Left hindlimb (tissue), 1 donor: ENCODE measurements at regions not wholly inside any gene's neighbourhood (a gene's known extent, or its start where the extent isn't known, plus 50 kb on each side); places are given as distances from the start of the nearest gene placed in this dataset.
A peak's percentile ranks its signal among the peaks of the same experiment; 100 is the strongest.
"Not testable (repeated sequence)": the region's sequence is repeated elsewhere in the genome, so short reads cannot be mapped to it uniquely, and the experiment has no call there.

Experiments used
- DNase-seq: peaks from one replicate; pipeline ENCODE4 v3.0.0-alpha.2; 2018

- DNase-seq, result no peak
Measured at GRCh38 chr15:93413745-93414144, 324.7 kb upstream of the RGMA start.

GRCh38 chr15:93399121-93399520, 310.1 kb upstream of the RGMA start:
- no peak for DNase-seq

- no peak for DNase-seq
Measured at GRCh38 chr15:93389211-93389610, 300.2 kb upstream of the RGMA start.

- DNase-seq, result no peak
Measured at GRCh38 chr15:93384886-93385285, 295.9 kb upstream of the RGMA start.

DNA sequence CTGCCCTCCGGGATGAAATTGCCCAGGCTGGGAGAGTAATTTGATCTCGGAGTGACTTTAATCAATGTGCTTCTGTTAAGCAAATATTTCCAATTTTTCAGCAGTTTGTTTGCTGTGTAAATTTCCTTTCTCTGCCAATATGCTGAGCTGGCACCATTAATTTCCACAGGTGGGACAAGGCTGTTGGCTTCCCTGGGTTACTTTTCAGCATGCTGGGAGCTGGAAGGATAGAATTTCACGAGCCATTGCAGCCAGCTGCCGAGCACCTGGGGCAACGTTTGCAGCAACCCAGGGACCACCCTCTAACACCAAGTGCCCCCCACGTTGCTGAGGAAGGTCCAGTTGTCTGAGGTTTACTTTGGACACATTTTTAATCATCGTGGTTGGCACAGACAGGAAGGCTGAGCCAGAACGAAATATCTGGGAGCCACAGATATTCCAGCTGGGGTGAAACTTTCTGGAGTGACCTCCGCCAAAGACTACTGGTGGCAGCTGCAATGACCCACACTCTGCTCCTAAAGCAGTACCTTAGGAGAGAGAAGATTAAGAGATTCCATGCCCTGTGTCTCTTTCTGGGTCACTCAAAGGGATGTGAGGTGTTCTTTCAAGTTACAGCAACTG, 293.3 kb upstream of the RGMA start:
- peak; percentile 47 for DNase-seq

DNA sequence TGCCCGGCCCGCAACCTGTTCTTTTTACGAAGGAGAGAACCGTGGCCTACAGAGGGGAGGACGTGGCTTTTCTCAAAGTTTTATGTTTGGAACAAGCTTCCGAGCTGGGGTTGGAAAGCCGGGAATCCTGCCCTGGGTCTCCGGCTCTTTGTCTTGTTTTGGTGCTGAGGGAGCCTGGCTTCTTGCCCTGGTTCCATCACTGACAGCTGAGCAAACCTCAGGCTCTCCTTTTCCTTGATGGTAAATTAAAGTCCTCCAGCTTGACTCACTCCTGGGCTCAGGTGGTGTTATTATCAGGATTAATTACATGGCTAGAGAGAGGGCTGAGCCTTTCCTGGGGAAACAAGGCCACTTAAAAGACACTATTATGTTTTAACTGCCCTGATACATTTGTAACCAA, 289.5 kb upstream of the RGMA start:
- peak; percentile 72 for DNase-seq

DNA sequence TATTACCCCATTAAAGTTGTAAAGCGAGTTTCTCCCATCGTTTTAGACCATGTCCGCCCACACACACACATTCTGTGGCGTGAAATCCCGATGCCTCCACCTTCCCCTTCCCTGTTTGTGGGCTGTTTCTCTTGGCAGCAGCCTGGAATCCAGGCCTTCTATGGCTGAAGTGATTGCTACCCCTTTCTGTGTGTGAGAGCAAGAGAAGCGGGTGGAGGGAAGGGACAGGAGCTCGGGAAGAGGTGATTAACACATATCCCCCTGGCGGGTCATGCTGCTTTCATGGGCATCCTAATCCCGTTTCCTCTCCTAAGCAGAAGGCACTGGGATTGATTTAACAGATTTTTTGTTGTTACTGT, 283.8 kb upstream of the RGMA start:
- DNase-seq, result no peak

- DNase-seq, result no peak
Measured at GRCh38 chr15:93372208-93372864, 283.3 kb upstream of the RGMA start.

- DNase-seq, result no peak
Measured at GRCh38 chr15:93366387-93367100, 277.5 kb upstream of the RGMA start.

GRCh38 chr15:93362821-93363220, 273.8 kb upstream of the RGMA start:
- no peak for DNase-seq

DNA sequence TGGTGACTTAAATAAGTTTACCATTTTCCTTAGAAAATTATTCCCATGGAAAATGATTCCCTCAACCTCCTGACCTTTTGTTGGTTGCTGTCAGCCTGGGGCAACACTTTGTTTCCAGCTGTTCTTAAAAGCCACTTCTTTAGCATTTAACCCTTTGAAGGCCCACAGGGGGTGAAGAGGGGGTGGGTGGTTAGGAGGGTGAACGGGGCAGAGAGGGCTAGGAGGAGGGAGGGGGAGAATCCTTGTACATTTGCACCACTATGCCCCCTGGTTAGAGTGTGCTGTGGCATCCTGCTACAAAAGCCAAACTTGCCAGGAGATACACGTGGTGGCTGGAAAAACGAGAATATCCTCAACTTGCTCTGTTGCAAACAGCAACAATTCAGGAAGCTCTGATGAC, 273.2 kb upstream of the RGMA start:
- no peak for DNase-seq

- DNase-seq, result no peak
Measured at GRCh38 chr15:93361703-93362102, 272.7 kb upstream of the RGMA start.

- no peak for DNase-seq
Measured at GRCh38 chr15:93360976-93361375, 272.0 kb upstream of the RGMA start.

GRCh38 chr15:93360318-93360717, 271.3 kb upstream of the RGMA start:
- no peak for DNase-seq

DNA sequence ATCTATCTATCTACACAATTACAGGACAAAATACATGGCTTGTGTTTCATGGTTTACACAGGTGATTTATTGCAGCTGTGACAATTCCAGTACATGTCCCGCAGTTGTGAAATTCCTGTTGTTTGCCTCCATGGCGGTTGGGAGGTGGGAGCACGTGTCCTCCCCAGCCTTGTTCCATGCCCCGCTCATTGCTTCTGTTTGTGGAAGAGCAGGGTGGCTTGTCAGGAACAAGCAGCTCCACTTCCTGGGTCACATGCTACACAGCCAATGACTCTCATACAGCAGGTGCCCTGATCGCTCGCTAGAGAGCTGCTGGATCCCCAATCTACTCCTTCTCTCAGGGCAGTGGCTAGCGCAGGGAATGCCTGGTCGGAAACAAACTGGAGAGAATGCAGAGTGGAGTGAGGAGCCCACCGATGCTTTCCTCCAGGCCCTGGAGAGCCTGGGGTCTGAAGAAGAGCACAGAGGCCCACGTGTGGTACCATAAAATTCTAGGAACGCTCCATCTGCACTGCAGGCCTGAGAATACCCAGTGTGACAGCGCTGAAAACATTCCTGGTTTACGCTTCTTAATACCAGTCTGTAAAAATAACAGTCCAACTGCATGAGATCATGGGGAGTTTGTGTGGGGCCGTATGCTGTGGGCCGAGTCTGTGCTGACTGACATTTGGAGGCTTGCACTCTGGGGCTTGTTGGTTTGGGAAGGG, 270.6 kb upstream of the RGMA start:
- peak; percentile 54 for DNase-seq

DNA sequence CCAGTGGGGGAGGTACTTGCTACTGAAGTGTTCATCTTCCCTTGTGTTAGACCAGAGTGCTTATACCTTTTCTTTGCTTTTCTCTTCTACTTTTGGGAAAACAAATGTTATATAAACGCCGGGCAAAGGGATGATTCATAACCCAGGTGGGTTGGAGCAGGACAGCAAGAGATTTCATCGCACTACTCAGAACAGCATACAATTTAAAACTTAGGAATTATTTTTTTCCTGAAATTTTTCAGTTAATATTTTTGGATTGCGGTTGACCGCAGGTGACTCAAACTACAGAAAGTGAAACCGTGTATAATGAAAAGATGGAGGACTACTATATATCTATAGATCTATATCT, 270.0 kb upstream of the RGMA start:
- DNase-seq, result no peak

GRCh38 chr15:93358166-93359059, 269.4 kb upstream of the RGMA start:
- no peak for DNase-seq

DNA sequence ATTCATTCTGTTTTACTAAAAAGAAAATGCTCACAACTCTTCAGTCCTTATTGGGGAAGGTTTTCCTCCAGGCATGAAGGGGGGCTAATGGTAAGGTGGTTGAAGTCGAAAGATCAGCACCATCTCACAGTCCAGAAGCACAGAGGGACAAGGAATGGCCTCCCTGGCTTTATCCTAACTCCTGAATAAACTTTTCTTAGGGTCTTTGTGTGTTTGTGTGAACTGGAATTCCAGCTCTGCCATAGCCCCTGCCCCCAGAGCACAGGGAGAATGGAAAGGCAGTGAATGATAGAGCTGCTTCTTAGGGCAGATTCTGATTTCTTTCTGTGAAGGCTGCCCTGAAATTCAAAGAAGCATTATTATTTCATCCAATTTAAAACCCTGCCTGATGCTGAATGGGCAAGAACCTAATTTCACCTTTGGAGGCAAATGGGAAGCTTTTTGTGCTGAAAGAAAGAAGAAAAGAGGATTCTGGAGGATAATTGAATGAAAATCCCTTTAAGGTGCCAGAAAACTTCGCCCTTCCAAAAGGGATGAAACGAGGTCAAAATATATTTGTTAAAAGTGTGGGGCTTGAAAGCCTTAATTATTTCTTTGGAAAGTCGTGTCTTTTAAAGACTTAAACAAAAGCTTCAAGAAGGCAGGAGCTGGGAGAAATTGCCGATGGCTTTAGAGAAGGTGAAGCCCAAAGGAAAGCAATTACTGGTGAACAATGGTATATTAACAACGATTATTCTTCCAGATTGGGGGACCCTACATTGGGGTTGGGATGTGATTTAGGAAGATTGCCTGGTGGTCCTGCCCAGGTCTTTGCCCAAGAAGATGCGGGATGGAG, 259.9 kb upstream of the RGMA start:
- no peak for DNase-seq

DNA sequence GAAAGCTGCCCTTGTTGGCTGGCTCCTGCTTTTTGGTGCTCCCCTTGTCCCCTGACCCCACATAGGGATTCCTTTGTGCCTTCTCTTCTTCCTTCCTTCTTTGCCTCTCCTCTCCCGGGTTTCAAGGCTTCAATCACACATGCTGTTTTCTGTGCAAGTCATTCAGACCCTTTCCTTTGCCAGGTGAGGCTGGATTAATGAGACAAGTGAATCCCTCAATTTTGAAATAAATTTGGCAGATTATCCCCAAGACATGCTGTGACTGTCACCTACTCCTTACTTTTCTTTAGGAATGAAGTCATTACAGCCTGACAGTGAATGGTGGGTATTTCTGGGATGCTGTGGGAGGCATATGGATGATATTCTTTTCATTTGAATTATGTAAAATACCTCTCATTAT, 259.0 kb upstream of the RGMA start:
- DNase-seq, result no peak

DNA sequence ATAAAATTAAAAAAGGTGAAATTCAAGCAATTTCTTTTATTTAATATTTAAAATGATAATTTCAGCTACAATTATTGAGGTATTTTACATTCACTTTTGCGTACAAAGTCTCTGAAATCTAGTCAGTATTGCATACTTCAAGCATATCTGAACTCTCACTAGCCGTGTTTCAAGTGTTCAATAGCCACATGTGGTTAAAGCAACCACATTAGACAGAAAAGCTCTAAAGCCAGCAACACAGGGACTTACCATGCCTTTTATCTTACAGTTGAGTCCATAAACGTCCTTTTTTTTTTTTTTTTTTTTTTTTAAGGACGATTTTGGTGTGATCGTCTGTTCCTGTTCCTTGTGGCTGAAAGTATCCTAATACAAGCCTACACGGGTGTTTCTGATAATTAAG, 257.0 kb upstream of the RGMA start:
- no peak for DNase-seq

- DNase-seq, result not testable (repeated sequence)
Measured at GRCh38 chr15:93343402-93343801, 254.4 kb upstream of the RGMA start.

GRCh38 chr15:93341164-93341563, 252.2 kb upstream of the RGMA start:
- no peak for DNase-seq
